Upper lobe of left lung (tissue), 4 donors: ENCODE measurements at regions not wholly inside any gene's neighbourhood (a gene's known extent, or its start where the extent isn't known, plus 50 kb on each side); places are given as distances from the start of the nearest gene placed in this dataset.

Experiments used
- CTCF ChIP-seq, 6 experiments: fragments of 450-650 bp in 4 of 6; fragments of 200-600 bp in 2 of 6; sonication (generic) in 2 of 6; IDR thresholded peaks; one replicate each; pipeline ENCODE4 v1.5.1; 2016 to 2019; ENCODE audit warnings: antibody characterized with exemption in 6 of 6
- POLR2A ChIP-seq, 4 donors: fragments of 450-650 bp; IDR thresholded peaks; one replicate each; pipeline ENCODE4 v1.5.1; 2016 to 2017; ENCODE audit warnings: antibody characterized with exemption in 4 of 4, mild to moderate bottlenecking in 2 of 4

GRCh38 chr15:89408372-89409183 is 74.0 kb upstream of the POLG start:
- TF ChIP-seq CTCF (IDR thresholded peaks at IDR 0.05) (no peak), POLR2A (IDR thresholded peaks at IDR 0.05) (no peak)
